ENCODE measurements at regions not wholly inside any gene's neighbourhood (a gene's known extent, or its start where the extent isn't known, plus 50 kb on each side); places are given as distances from the start of the nearest gene placed in this dataset.

DNA sequence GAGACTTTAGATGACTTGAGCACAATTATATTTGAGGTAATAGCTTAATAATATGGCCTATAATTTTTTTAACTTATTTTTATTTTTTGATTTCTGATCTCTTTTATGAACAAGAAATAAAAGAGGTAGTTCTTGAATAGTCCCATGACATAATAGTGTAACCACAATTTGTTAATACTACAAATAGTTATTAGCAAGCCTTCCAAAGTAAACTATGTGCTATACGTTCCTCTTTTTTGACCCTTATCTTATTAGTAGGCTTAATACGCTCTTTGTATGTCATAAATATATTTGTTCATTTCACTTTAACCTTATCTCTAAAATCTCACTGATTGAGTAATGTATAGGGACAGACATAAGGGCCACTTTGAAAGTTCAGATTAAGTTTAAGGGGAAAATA, 78.7 kb upstream of the NR4A3 start:
- no peak for DNase-seq
- H3K9me3 Mint-ChIP-seq: no peaks in the 10 kb centered on the region
- TF ChIP-seq, protein P1, sequence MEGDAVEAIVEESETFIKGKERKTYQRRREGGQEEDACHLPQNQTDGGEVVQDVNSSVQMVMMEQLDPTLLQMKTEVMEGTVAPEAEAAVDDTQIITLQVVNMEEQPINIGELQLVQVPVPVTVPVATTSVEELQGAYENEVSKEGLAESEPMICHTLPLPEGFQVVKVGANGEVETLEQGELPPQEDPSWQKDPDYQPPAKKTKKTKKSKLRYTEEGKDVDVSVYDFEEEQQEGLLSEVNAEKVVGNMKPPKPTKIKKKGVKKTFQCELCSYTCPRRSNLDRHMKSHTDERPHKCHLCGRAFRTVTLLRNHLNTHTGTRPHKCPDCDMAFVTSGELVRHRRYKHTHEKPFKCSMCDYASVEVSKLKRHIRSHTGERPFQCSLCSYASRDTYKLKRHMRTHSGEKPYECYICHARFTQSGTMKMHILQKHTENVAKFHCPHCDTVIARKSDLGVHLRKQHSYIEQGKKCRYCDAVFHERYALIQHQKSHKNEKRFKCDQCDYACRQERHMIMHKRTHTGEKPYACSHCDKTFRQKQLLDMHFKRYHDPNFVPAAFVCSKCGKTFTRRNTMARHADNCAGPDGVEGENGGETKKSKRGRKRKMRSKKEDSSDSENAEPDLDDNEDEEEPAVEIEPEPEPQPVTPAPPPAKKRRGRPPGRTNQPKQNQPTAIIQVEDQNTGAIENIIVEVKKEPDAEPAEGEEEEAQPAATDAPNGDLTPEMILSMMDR (IDR thresholded peaks at IDR 0.05): no peak
- H3K36me3 Mint-ChIP-seq (ENCODE audit: low read depth): no peaks in the 10 kb centered on the region
- no peaks in the 10 kb centered on the region for H3K4me1 Mint-ChIP-seq (ENCODE audit: low read depth)
- H3K27ac Mint-ChIP-seq: no peak overlapping the region
- H3K4me3 Mint-ChIP-seq: no peak overlapping the region
- H3K27me3 Mint-ChIP-seq (ENCODE audit: insufficient read depth): peaks cover 10% of the 10 kb centered on the region

DNA sequence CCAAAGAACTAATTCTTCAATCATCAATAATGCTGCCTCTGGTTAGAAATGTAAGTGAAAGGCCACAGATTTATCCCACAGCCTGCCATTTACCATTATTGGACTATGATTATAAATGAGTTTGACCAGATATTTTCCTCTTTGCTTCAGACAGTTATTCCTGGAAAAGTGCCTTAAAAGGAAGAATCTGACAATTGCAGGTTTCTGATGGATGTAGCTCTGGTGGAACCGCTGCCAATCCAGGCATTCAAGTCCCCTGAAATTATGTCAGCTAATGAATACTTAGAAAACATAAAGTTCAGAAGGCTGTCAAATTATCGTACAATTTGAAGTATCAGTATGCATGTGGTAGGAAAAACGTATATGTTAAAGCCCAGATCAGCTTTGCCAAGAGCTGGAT, 78.2 kb upstream of the NR4A3 start:
- Mint-ChIP-seq H3K4me1 (ENCODE audit: low read depth) (no peaks in the 10 kb centered on the region), H3K9me3 (no peaks in the 10 kb centered on the region), H3K27ac (no peak overlapping the region), H3K36me3 (ENCODE audit: low read depth) (no peaks in the 10 kb centered on the region), H3K27me3 (ENCODE audit: insufficient read depth) (peaks cover 10% of the 10 kb centered on the region), H3K4me3 (no peak overlapping the region)
- TF ChIP-seq, protein P1 (IDR thresholded peaks at IDR 0.05): no peak
- no peak for DNase-seq

DNA sequence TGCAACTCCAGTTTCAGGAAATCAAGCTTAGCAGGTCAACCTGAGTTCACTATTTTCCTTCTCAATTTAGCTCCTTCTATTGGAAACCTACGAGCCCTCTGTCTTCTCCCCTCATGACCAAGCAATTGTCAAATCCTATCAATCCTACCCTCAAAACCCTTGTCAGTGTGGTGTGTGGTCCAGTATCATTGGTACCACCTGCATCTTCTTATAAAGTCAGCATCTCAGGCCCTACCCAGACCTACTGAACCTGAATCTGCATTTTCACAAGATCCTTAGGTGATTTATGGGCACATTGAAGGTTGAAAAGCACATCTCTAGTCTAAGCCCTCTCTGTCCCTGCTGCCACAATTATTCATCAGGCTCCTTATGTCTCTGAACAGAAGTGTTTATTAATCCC, 77.6 kb upstream of the NR4A3 start:
- Mint-ChIP-seq H3K27me3 (ENCODE audit: insufficient read depth) (peaks cover 10% of the 10 kb centered on the region), H3K4me1 (ENCODE audit: low read depth) (no peaks in the 10 kb centered on the region), H3K9me3 (no peaks in the 10 kb centered on the region), H3K27ac (no peak overlapping the region), H3K4me3 (no peak overlapping the region), H3K36me3 (ENCODE audit: low read depth) (no peaks in the 10 kb centered on the region)
- TF ChIP-seq, protein P1 (IDR thresholded peaks at IDR 0.05): no peak
- no peak for DNase-seq

DNA sequence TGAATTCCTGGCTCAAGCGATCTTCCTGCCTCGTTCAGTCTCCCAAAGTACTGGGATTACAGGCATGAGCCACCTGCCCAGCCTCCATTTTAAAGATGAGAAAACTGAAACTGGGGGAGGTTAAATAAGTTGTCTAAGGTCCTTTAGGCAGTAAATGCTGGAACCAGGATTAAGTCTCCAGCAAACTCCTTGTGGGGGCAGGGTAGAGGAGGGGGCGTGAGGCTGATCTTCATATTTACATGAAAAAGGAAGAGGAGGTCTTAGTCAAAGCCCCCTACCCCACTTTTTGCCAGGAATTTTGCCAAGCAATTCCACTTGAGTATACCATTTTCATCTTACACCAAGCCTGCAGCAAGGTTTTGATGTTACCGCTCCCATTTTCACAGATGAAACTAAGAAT, 76.6 kb upstream of the NR4A3 start:
- H3K9me3 Mint-ChIP-seq: no peaks in the 10 kb centered on the region
- H3K27ac Mint-ChIP-seq: no peak overlapping the region
- no peak overlapping the region for H3K4me3 Mint-ChIP-seq
- H3K27me3 Mint-ChIP-seq (ENCODE audit: insufficient read depth): peaks cover 10% of the 10 kb centered on the region
- no peaks in the 10 kb centered on the region for H3K4me1 Mint-ChIP-seq (ENCODE audit: low read depth)
- no peaks in the 10 kb centered on the region for H3K36me3 Mint-ChIP-seq (ENCODE audit: low read depth)
- DNase-seq: no peak
- TF ChIP-seq, protein P1 (IDR thresholded peaks at IDR 0.05): no peak

DNA sequence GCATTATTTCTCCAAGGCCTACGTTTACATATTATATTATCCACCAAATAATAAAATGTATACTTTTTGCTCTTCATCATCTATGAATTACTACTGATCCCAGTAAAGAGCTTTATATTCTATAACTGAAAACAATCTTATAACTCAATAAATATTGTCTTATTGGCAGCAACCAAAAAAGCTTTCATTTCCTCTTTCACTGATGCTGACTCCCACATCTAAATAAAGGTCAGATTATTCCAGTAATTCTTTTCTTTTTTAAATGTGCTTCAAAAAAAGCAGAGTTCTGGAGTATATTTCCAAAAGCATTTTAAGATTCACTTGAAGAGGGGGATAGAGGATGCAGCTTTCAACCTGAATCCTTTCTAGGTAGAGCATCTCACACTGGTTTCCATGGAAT, 75.3 kb upstream of the NR4A3 start:
- Mint-ChIP-seq H3K27me3 (ENCODE audit: insufficient read depth) (peaks cover 5% of the 10 kb centered on the region; the same call in 1 of the 2 replicates), H3K36me3 (ENCODE audit: low read depth) (no peaks in the 10 kb centered on the region), H3K4me3 (no peak overlapping the region), H3K9me3 (no peaks in the 10 kb centered on the region), H3K27ac (no peak overlapping the region), H3K4me1 (ENCODE audit: low read depth) (no peaks in the 10 kb centered on the region)
- DNase-seq: no peak
- TF ChIP-seq, protein P1 (IDR thresholded peaks at IDR 0.05): no peak

DNA sequence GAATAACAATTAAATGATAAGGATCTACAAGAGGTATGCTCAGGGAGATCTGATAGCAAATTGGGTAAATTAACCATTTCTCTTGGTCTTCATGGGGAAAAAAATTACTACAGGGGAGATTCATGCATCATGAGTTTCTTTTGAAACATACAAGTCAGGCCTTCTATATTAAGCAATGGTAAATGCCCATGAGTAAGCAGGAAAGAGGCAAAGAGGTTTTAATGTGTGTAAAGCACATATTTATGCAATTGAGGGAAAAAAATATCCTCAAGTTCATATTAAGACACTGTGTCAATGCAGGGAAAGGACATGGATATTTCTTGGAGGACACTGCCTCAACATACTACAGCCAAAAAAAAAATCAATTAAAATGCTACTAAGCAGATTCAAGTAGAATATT, 73.4 kb upstream of the NR4A3 start:
- Mint-ChIP-seq H3K27me3 (ENCODE audit: insufficient read depth) (peaks cover 3% of the 10 kb centered on the region; the same call in 1 of the 2 replicates), H3K27ac (no peak overlapping the region), H3K9me3 (no peaks in the 10 kb centered on the region), H3K36me3 (ENCODE audit: low read depth) (no peaks in the 10 kb centered on the region), H3K4me1 (ENCODE audit: low read depth) (peaks cover 11% of the 10 kb centered on the region), H3K4me3 (no peak overlapping the region)
- DNase-seq: no peak
- TF ChIP-seq, protein P1 (IDR thresholded peaks at IDR 0.05): no peak
